Heart left ventricle (tissue), 16 donors: ENCODE measurements at regions not wholly inside any gene's neighbourhood (a gene's known extent, or its start where the extent isn't known, plus 50 kb on each side); places are given as distances from the start of the nearest gene placed in this dataset.

ENCODE experiments used
- ATAC-seq, 4 donors: fragments of 200-7000 bp; cut with Tn5 transposase; one replicate each; pipeline ENCODE4 v1.9.1; 2020 to 2022; ENCODE audit warnings: moderate library complexity in 4 of 4, mild to moderate bottlenecking in 3 of 4, moderate number of reproducible peaks in 1 of 4
- DNase-seq, 5 donors: peaks; one replicate each; pipeline ENCODE4 v3.0.0-alpha.2; 2020
- H3K27ac ChIP-seq, 12 donors: fragments of 200-600 bp; sonication (generic) in 4 of 12; one replicate each; pipeline versions ENCODE4 v1.5.0 to v1.8.0; 2016 to 2022; ENCODE audit warnings: mild to moderate bottlenecking in 2 of 12
- H3K27me3 ChIP-seq, 9 donors: fragments of 200-600 bp; sonication (generic) in 2 of 9; one replicate each; pipeline versions ENCODE4 v1.5.1 to v1.8.0; 2016 to 2022; ENCODE audit warnings: mild to moderate bottlenecking in 3 of 9
- H3K36me3 ChIP-seq, 9 donors: fragments of 200-600 bp; sonication (generic) in 2 of 9; one replicate each; pipeline versions ENCODE4 v1.5.0 to v1.8.0; 2018 to 2022; ENCODE audit warnings: mild to moderate bottlenecking in 2 of 9
- H3K4me1 ChIP-seq, 12 donors: fragments of 200-600 bp; sonication (generic) in 4 of 12; one replicate each; pipeline versions ENCODE4 v1.5.0 to v1.8.0; 2016 to 2022; ENCODE audit warnings: mild to moderate bottlenecking in 3 of 12
- H3K4me3 ChIP-seq, 12 donors: fragments of 200-600 bp; sonication (generic) in 4 of 12; one replicate each; pipeline versions ENCODE4 v1.5.0 to v1.8.0; 2017 to 2022; ENCODE audit warnings: mild to moderate bottlenecking in 9 of 12, moderate library complexity in 4 of 12
- H3K9me3 ChIP-seq, 12 donors: fragments of 200-600 bp; sonication (generic) in 4 of 12; one replicate each; pipeline versions ENCODE4 v1.5.0 to v1.8.0; 2016 to 2022; ENCODE audit warnings: mild to moderate bottlenecking in 1 of 12
- CTCF ChIP-seq, 12 donors: fragments of 200-600 bp; sonication (generic) in 4 of 12; IDR thresholded peaks; one replicate each; pipeline versions ENCODE4 v1.5.0 to v1.8.0; 2018 to 2022; ENCODE audit warnings: antibody characterized with exemption in 12 of 12, mild to moderate bottlenecking in 5 of 12
- POLR2A ChIP-seq, 2 donors: fragments of 450-650 bp; IDR thresholded peaks; one replicate each; pipeline ENCODE4 v1.6.1; 2017; ENCODE audit warnings: antibody characterized with exemption in 2 of 2, mild to moderate bottlenecking in 2 of 2, moderate library complexity in 2 of 2
- WGBS, 4 donors: extraction: QIAGEN DNeasy Blood & Tissue Kit in 2 of 4; methylation state at CpG; one replicate each; pipeline versions ENCODE4 v1.1.5 to v1.1.7; 2013 to 2018; 5-methylcytosine and 5-hydroxymethylcytosine counted together
- intact Hi-C, 10 donors: fragments of 100-400 bp; cut with DNase I; formaldehyde crosslinking; loops; one replicate each; pipeline versions ENCODE4 v1.11.1 to v1.14.2; 2022
- donor health status: ischemic (EF 13 %, LVEDD 7.1; RV severe dilation, severe dysfunction).
- donor health status: healthy with polysubstance abuse.
- donor health status: DM: no; HTN: yes; CAD: no.
- donor health status: DM: no; HTN: no; CAD: no.
- donor health status: ischemic (EF 25% LVEDD 6.9; RV normal size, moderate dysfunction).
- donor health status: ischemic (EF 25% LVEDD 5.7; RV mildly dilated, moderate dysfunction).
- donor health status: healthy.
- donor health status: DM: yes; HTN: yes; CAD: no.
- donor health status: ischemic (EF 35%, LVEDD 5.7; RV mildly dilated, moderate dysfunction).
- donor health status: nonischemic (EF 11% LVEDD 7.7; RV severe dilation, severe dysfunction).
- donor health status: DM: yes; HTN: yes; CAD: no.
- donor health status: PGD.
- donor health status: ischemic (EF 29% LVEDD 5.4; RV normal size, mild dysfunction).
- donor health status: nonischemic (EF 23%, LVEDD 6.1; RV moderate dilation, normal function).

- Histone ChIP-seq H3K36me3 (no peaks in the 10 kb centered on the region), H3K4me1 (peaks cover 0 to 19% (median 12%) of the 10 kb centered on the region in 12 donors), H3K27me3 (no peaks in the 10 kb centered on the region), H3K27ac (no peak overlapping the region), H3K4me3 (no peak overlapping the region), H3K9me3 (no peaks in the 10 kb centered on the region)
- intact Hi-C loops = no loop called here
- DNase-seq = no peak
- 68 to 77% (median 72%) methylated on average over 3 of the region's 3 CpGs for WGBS, 4 donors
- ATAC-seq = no peak
- TF ChIP-seq CTCF (IDR thresholded peaks at IDR 0.05) (no peak), POLR2A (IDR thresholded peaks at IDR 0.05) (no peak)
Observed at GRCh38 chr9:99736291-99736690, 85.4 kb upstream of the NR4A3 start.

GRCh38 chr9:99737649-99738048, 84.0 kb upstream of the NR4A3 start:
- H3K4me3 ChIP-seq = no peak overlapping the region
- H3K4me1 ChIP-seq = peaks cover 0 to 10% (median 6%) of the 10 kb centered on the region in 12 donors
- H3K36me3 ChIP-seq = no peaks in the 10 kb centered on the region
- TF ChIP-seq CTCF (IDR thresholded peaks at IDR 0.05) (no peak), POLR2A (IDR thresholded peaks at IDR 0.05) (no peak)
- H3K9me3 ChIP-seq = no peaks in the 10 kb centered on the region
- ATAC-seq (no peak), DNase-seq (no peak)
- intact Hi-C loops = no loop called here
- no peak overlapping the region for H3K27ac ChIP-seq
- no peaks in the 10 kb centered on the region for H3K27me3 ChIP-seq
- whole genome bisulfite sequencing, 4 donors = 91 to 95% (median 93%) methylated on average over 4 of the region's 4 CpGs

DNA sequence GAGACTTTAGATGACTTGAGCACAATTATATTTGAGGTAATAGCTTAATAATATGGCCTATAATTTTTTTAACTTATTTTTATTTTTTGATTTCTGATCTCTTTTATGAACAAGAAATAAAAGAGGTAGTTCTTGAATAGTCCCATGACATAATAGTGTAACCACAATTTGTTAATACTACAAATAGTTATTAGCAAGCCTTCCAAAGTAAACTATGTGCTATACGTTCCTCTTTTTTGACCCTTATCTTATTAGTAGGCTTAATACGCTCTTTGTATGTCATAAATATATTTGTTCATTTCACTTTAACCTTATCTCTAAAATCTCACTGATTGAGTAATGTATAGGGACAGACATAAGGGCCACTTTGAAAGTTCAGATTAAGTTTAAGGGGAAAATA, 78.7 kb upstream of the NR4A3 start:
- Histone ChIP-seq H3K36me3 (no peaks in the 10 kb centered on the region), H3K9me3 (no peaks in the 10 kb centered on the region), H3K27me3 (no peaks in the 10 kb centered on the region), H3K4me1 (no peaks in the 10 kb centered on the region), H3K4me3 (no peak overlapping the region), H3K27ac (no peak overlapping the region)
- TF ChIP-seq CTCF (IDR thresholded peaks at IDR 0.05) (no peak), POLR2A (IDR thresholded peaks at IDR 0.05) (no peak)
- no peak for DNase-seq
- ATAC-seq = no peak
- 82 to 92% (median 84%) methylated on average over 2 of the region's 2 CpGs for WGBS, 4 donors
- intact Hi-C loops = no loop called here

DNA sequence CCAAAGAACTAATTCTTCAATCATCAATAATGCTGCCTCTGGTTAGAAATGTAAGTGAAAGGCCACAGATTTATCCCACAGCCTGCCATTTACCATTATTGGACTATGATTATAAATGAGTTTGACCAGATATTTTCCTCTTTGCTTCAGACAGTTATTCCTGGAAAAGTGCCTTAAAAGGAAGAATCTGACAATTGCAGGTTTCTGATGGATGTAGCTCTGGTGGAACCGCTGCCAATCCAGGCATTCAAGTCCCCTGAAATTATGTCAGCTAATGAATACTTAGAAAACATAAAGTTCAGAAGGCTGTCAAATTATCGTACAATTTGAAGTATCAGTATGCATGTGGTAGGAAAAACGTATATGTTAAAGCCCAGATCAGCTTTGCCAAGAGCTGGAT, 78.2 kb upstream of the NR4A3 start:
- DNase-seq = no peak
- intact Hi-C loops = no loop called here
- Histone ChIP-seq H3K9me3 (no peaks in the 10 kb centered on the region), H3K36me3 (no peaks in the 10 kb centered on the region), H3K4me1 (no peaks in the 10 kb centered on the region), H3K4me3 (no peak overlapping the region), H3K27ac (no peak overlapping the region), H3K27me3 (no peaks in the 10 kb centered on the region)
- no peak for ATAC-seq
- no peak for TF ChIP-seq CTCF (IDR thresholded peaks at IDR 0.05)
- no peak for TF ChIP-seq POLR2A (IDR thresholded peaks at IDR 0.05)
- 93 to 97% (median 94%) methylated on average over 3 of the region's 3 CpGs for WGBS, 4 donors
